B cell (primary cell): ENCODE measurements at regions not wholly inside any gene's neighbourhood (a gene's known extent, or its start where the extent isn't known, plus 50 kb on each side); places are given as distances from the start of the nearest gene placed in this dataset.

ENCODE experiments used
- ATAC-seq: fragments of 200-7000 bp; cut with Tn5 transposase; one replicate; pipeline ENCODE4 v1.10.0; 2021; ENCODE audit warnings: low read depth, mild to moderate bottlenecking, moderate number of reproducible peaks, moderate library complexity
- CTCF ChIA-PET: fragments of 350-600 bp; sonication (Branson Sonifier 250); formaldehyde crosslinking; loops from one replicate; lab custom pipeline; 2021; ENCODE audit warnings: antibody characterized with exemption, inconsistent platforms; lab: Charles Lee
- POLR2A ChIA-PET: fragments of 350-600 bp; sonication (Branson Sonifier 250); formaldehyde crosslinking; loops from one replicate; lab custom pipeline; 2021; ENCODE audit warnings: antibody characterized with exemption; lab: Charles Lee
- DNase-seq: peaks from one replicate; pipeline ENCODE4 v3.0.0; 2013
- H2AFZ ChIP-seq: 2 replicates; pipeline ENCODE4 v1.6.1; 2012; ENCODE audit warnings: mild to moderate bottlenecking, low read depth, low read length; ENCODE audit not compliant: insufficient read depth, poor library complexity, severe bottlenecking
- H3K27ac ChIP-seq, 2 donors: 1 replicate in 1 of 2; 2 replicates in 1 of 2; pipeline ENCODE4 v1.5.1; 2012 to 2013; ENCODE audit warnings: low read length in 2 of 2, mild to moderate bottlenecking in 2 of 2, moderate library complexity in 1 of 2
- H3K27me3 ChIP-seq, 4 experiments: fragments of 200-600 bp in 1 of 4; sonication (generic) in 1 of 4; replicated peaks in 1 of 4; 1 replicate in 2 of 4; 2 replicates in 2 of 4; pipeline versions ENCODE4 v1.6.1 to v1.7.0; 2013 to 2016; ENCODE audit warnings: low read length in 3 of 4, mild to moderate bottlenecking in 2 of 4, mixed read lengths in 1 of 4, moderate library complexity in 1 of 4; ENCODE audit not compliant: insufficient read depth in 4 of 4, control insufficient read depth in 3 of 4; ENCODE audit errors: control extremely low read depth in 1 of 4
- H3K36me3 ChIP-seq, 2 experiments: replicated peaks in 1 of 2; 1 replicate in 1 of 2; 2 replicates in 1 of 2; pipeline versions ENCODE4 v1.6.1 to v1.7.1; 2013; ENCODE audit warnings: low read length in 1 of 2; ENCODE audit not compliant: insufficient read depth in 2 of 2, control insufficient read depth in 1 of 2; ENCODE audit errors: control extremely low read depth in 1 of 2, extremely low read depth in 1 of 2
- H3K4me1 ChIP-seq, 2 donors: fragments of 200-600 bp in 1 of 2; sonication (generic) in 1 of 2; 1 replicate in 1 of 2; 2 replicates in 1 of 2; pipeline versions ENCODE4 v1.5.1 to v1.6.1; 2013 to 2017; ENCODE audit warnings: low read length in 2 of 2; ENCODE audit not compliant: control insufficient read depth in 2 of 2, insufficient read depth in 2 of 2
- H3K4me2 ChIP-seq: replicated peaks from 2 replicates; pipeline ENCODE3; 2012; ENCODE audit warnings: mild to moderate bottlenecking, low read depth, low read length; ENCODE audit not compliant: poor library complexity, severe bottlenecking
- H3K4me3 ChIP-seq, 5 experiments: fragments of 200-600 bp in 1 of 5; sonication (generic) in 1 of 5; 1 replicate in 3 of 5; 2 replicates in 2 of 5; pipeline versions ENCODE4 v1.5.1 to v1.7.0; 2011 to 2016; ENCODE audit warnings: low read length in 4 of 5, mild to moderate bottlenecking in 4 of 5, low read depth in 2 of 5, control low read depth in 1 of 5, moderate library complexity in 1 of 5; ENCODE audit not compliant: insufficient read depth in 1 of 5; ENCODE audit errors: control extremely low read depth in 1 of 5, extremely low read depth in 1 of 5
- H3K79me2 ChIP-seq: fragments of 200-600 bp; sonication (generic); one replicate; pipeline ENCODE4 v1.6.0; 2016; ENCODE audit warnings: low read length; ENCODE audit not compliant: control insufficient read depth, insufficient read depth
- H3K9ac ChIP-seq: fragments of 200-600 bp; sonication (generic); 2 replicates; pipeline ENCODE4 v1.6.1; 2017; ENCODE audit warnings: mild to moderate bottlenecking, low read length, moderate library complexity
- H3K9me3 ChIP-seq, 3 donors: one replicate each; pipeline versions ENCODE4 v1.6.1 to v1.7.1; 2013; ENCODE audit warnings: low read length in 2 of 3; ENCODE audit not compliant: control insufficient read depth in 2 of 3, insufficient read depth in 1 of 3; ENCODE audit errors: control extremely low read depth in 1 of 3
- H4K20me1 ChIP-seq: 2 replicates; pipeline ENCODE4 v1.6.0; 2012; ENCODE audit warnings: mild to moderate bottlenecking, low read length; ENCODE audit not compliant: insufficient read depth, control insufficient read depth, poor library complexity, severe bottlenecking
- H3K27ac Mint-ChIP-seq: one replicate; pipeline ENCODE4 v1.8.0; 2021; ENCODE audit warnings: mixed read lengths
- H3K27me3 Mint-ChIP-seq: one replicate; pipeline ENCODE4 v1.8.0; 2021; ENCODE audit warnings: mixed read lengths
- H3K4me1 Mint-ChIP-seq: one replicate; pipeline ENCODE4 v1.8.0; 2021; ENCODE audit warnings: mixed read lengths
- H3K4me3 Mint-ChIP-seq: one replicate; pipeline ENCODE4 v1.8.0; 2021; ENCODE audit warnings: mixed read lengths
- H3K9me3 Mint-ChIP-seq: one replicate; pipeline ENCODE4 v1.8.0; 2022; ENCODE audit warnings: mixed read lengths; ENCODE audit not compliant: insufficient read depth
- EZH2 ChIP-seq: IDR thresholded peaks from 2 replicates; pipeline ENCODE4 v1.6.1; 2012; ENCODE audit warnings: borderline replicate concordance, low read depth, mild to moderate bottlenecking, moderate library complexity, low read length; ENCODE audit not compliant: insufficient read depth, poor library complexity, severe bottlenecking
- WGBS: methylation state at CpG from one replicate; pipeline ENCODE4 v1.1.5; 2013; ENCODE audit warnings: missing lambda C conversion rate; ENCODE audit not compliant: insufficient coverage; 5-methylcytosine and 5-hydroxymethylcytosine counted together
- intact Hi-C: fragments of 100-400 bp; cut with micrococcal nuclease; formaldehyde crosslinking; loops from one replicate; pipeline ENCODE4 v1.10.0; 2022
- TF ChIP-seq, protein P1 (sequence below): fragments of 200-600 bp; IDR thresholded peaks from one replicate; pipeline ENCODE4 v1.8.0; 2022; ENCODE audit warnings: antibody characterized with exemption, mild to moderate bottlenecking

- intact Hi-C loops: no loop called here
- Mint-ChIP-seq H3K27ac (no peak overlapping the region), H3K9me3 (no peaks in the 10 kb centered on the region), H3K4me1 (no peaks in the 10 kb centered on the region), H3K4me3 (no peak overlapping the region), H3K27me3 (no peaks in the 10 kb centered on the region)
- CTCF ChIA-PET: no interaction called here
- TF ChIP-seq EZH2: no peak
- TF ChIP-seq, protein P1, sequence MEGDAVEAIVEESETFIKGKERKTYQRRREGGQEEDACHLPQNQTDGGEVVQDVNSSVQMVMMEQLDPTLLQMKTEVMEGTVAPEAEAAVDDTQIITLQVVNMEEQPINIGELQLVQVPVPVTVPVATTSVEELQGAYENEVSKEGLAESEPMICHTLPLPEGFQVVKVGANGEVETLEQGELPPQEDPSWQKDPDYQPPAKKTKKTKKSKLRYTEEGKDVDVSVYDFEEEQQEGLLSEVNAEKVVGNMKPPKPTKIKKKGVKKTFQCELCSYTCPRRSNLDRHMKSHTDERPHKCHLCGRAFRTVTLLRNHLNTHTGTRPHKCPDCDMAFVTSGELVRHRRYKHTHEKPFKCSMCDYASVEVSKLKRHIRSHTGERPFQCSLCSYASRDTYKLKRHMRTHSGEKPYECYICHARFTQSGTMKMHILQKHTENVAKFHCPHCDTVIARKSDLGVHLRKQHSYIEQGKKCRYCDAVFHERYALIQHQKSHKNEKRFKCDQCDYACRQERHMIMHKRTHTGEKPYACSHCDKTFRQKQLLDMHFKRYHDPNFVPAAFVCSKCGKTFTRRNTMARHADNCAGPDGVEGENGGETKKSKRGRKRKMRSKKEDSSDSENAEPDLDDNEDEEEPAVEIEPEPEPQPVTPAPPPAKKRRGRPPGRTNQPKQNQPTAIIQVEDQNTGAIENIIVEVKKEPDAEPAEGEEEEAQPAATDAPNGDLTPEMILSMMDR: no peak
- Histone ChIP-seq H3K36me3 (no peaks in the 10 kb centered on the region), H4K20me1 (no peaks in the 10 kb centered on the region), H3K27me3 (no peaks in the 10 kb centered on the region), H3K9me3 (no peaks in the 10 kb centered on the region), H3K4me3 (no peak overlapping the region), H3K4me1 (no peaks in the 10 kb centered on the region), H2AFZ (no peak overlapping the region), H3K4me2 (no peak overlapping the region), H3K79me2 (no peaks in the 10 kb centered on the region), H3K9ac (no peak overlapping the region), H3K27ac (no peak overlapping the region)
- ATAC-seq: no peak
- POLR2A ChIA-PET: no interaction called here
- DNase-seq: no peak
- WGBS: 100% methylated on average over 3 of the region's 3 CpGs
Observed at GRCh38 chr3:135382621-135383020, 582.9 kb upstream of the PPP2R3A start.

DNA sequence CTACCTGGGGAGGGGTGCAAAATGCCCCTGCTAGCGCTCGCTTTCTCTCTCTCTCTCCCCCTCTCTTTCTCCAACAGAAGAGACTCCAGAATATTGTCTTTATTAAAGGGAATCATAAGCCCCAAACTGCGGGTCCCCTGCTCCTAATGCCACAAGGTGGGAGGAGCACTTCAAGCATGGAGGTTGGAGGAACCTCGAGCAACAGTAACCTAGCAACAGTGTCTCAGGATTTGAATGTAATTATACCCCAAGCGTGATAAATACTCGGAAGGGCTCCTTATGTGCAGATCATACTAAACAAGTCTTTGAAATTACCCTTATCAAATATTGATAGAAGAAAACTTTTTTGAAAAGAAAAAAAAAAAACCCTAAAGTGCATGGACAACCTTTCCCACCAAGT is 582.2 kb upstream of the PPP2R3A start:
- Histone ChIP-seq H3K27me3 (no peaks in the 10 kb centered on the region), H3K4me1 (no peaks in the 10 kb centered on the region), H3K4me3 (no peak overlapping the region), H4K20me1 (no peaks in the 10 kb centered on the region), H3K9ac (no peak overlapping the region), H3K4me2 (no peak overlapping the region), H3K9me3 (no peaks in the 10 kb centered on the region), H2AFZ (no peak overlapping the region), H3K79me2 (no peaks in the 10 kb centered on the region), H3K27ac (no peak overlapping the region), H3K36me3 (no peaks in the 10 kb centered on the region)
- Mint-ChIP-seq H3K9me3 (no peaks in the 10 kb centered on the region), H3K4me1 (no peaks in the 10 kb centered on the region), H3K27ac (no peak overlapping the region), H3K27me3 (no peaks in the 10 kb centered on the region), H3K4me3 (no peak overlapping the region)
- DNase-seq (no peak), ATAC-seq (no peak)
- POLR2A ChIA-PET: no interaction called here
- 90% methylated on average over 2 of the region's 6 CpGs for WGBS
- TF ChIP-seq, protein P1: no peak
- no peak for TF ChIP-seq EZH2
- CTCF ChIA-PET: no interaction called here
- intact Hi-C loops: no loop called here
